Panc1 (cell line): ENCODE measurements at regions not wholly inside any gene's neighbourhood (a gene's known extent, or its start where the extent isn't known, plus 50 kb on each side); places are given as distances from the start of the nearest gene placed in this dataset.

Source experiments
- ATAC-seq: fragments of 200-7000 bp; cut with Tn5 transposase; 2 replicates; pipeline ENCODE4 v1.9.1; 2020; ENCODE audit warnings: mild to moderate bottlenecking, moderate library complexity
- BruUV-seq: library from RNA; stranded (reverse); fragments of 400-500 nt; replicated peaks from 2 replicates; lab custom pipeline; 2021; lab: Mats Ljungman, UMichigan
- CTCF ChIA-PET: fragments of 300-600 bp; sonication (Branson Sonifier 250); formaldehyde crosslinking; loops from one replicate; lab custom pipeline; 2022; ENCODE audit warnings: antibody characterized with exemption; lab: Charles Lee
- POLR2A ChIA-PET: fragments of 300-600 bp; sonication (Branson Sonifier 250); formaldehyde crosslinking; loops from one replicate; lab custom pipeline; 2022; ENCODE audit warnings: antibody characterized with exemption; lab: Charles Lee
- DNase-seq: peaks from one replicate; pipeline ENCODE4 v3.0.0-alpha.2; 2010; ENCODE audit warnings: low read depth, low spot score
- H3K27ac ChIP-seq: 2 replicates; pipeline ENCODE4 v1.5.1; 2011; ENCODE audit warnings: mild to moderate bottlenecking, low read length, inconsistent platforms
- H3K27me3 ChIP-seq: fragments of 200-500 bp; sonication (Bioruptor generic); 2 replicates; pipeline ENCODE4 v1.6.0; 2014; ENCODE audit warnings: low read length, inconsistent platforms; ENCODE audit not compliant: control insufficient read depth, insufficient read depth
- H3K36me3 ChIP-seq: fragments of 200-500 bp; sonication (Bioruptor generic); 2 replicates; pipeline ENCODE4 v1.5.1; 2014; ENCODE audit warnings: inconsistent platforms, mild to moderate bottlenecking, low read length, moderate library complexity; ENCODE audit not compliant: control insufficient read depth, insufficient read depth
- H3K4me1 ChIP-seq: 2 replicates; pipeline ENCODE4 v1.5.1; 2011; ENCODE audit warnings: inconsistent platforms, mild to moderate bottlenecking, low read length, moderate library complexity; ENCODE audit not compliant: control insufficient read depth, insufficient read depth
- H3K4me3 ChIP-seq, 2 experiments: 2 replicates each; pipeline ENCODE4 v1.5.1; 2011 to 2012; ENCODE audit warnings: low read depth in 2 of 2, low read length in 2 of 2, mild to moderate bottlenecking in 2 of 2, inconsistent platforms in 1 of 2, moderate library complexity in 1 of 2
- H3K9me3 ChIP-seq: fragments of 200-500 bp; sonication (Bioruptor generic); 2 replicates; pipeline ENCODE4 v1.5.1; 2014; ENCODE audit warnings: low read depth, mild to moderate bottlenecking, inconsistent platforms, low read length, moderate library complexity; ENCODE audit not compliant: control insufficient read depth, insufficient read depth
- POLR2AphosphoS5 ChIP-seq: IDR thresholded peaks from 2 replicates; pipeline ENCODE4 v1.6.1; 2012; ENCODE audit warnings: mild to moderate bottlenecking, low read depth, low read length, moderate library complexity
- SIN3A ChIP-seq: IDR thresholded peaks from 2 replicates; pipeline ENCODE4 v1.6.1; 2012; ENCODE audit warnings: low read depth, mild to moderate bottlenecking, low read length, moderate library complexity, borderline replicate concordance; ENCODE audit not compliant: insufficient read depth
- TCF7L2 ChIP-seq: IDR thresholded peaks from 2 replicates; pipeline ENCODE4 v1.6.1; 2011; ENCODE audit warnings: mild to moderate bottlenecking, low read depth, low read length, inconsistent platforms
- in situ Hi-C: cut with HindIII; loops from 2 replicates; pipeline ENCODE4 v1.10.0; 2016; ENCODE audit warnings: low sequenced_read_pairs, low pct_unique_long_range_greater_than_20kb
- intact Hi-C: fragments of 100-400 bp; cut with micrococcal nuclease; formaldehyde crosslinking; loops from one replicate; pipeline ENCODE4 v1.10.0; 2022; ENCODE audit not compliant: unreplicated experiment
- TF ChIP-seq, protein P1 (sequence below), 2 experiments: IDR thresholded peaks; 2 replicates each; pipeline ENCODE4 v1.6.1; 2011 to 2012; ENCODE audit warnings: low read depth in 2 of 2, control low read depth in 1 of 2, low read length in 1 of 2, mild to moderate bottlenecking in 1 of 2, moderate library complexity in 1 of 2; ENCODE audit not compliant: insufficient read depth in 1 of 2
- TF ChIP-seq, protein P2 (sequence below): fragments of 450-650 bp; IDR thresholded peaks from 2 replicates; pipeline ENCODE4 v1.5.1; 2017; ENCODE audit warnings: mild to moderate bottlenecking

DNA sequence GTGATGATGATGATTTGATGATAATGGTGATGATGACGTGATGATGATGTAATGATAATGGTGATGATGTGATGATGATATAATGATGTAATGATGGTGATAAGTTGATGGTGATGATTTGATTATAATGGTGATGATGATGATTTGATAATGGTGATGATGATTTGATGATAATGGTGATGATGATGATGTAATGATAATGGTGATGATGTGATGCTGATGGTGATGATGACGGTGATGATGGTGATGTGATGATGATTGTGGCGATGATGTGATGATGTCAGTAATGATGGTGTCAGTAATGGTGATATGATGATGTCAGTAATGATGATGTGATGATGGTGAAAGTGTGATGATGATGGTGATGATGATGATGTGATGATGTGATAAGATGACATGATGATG, 613.4 kb downstream of the AACS start:
- Histone ChIP-seq H3K36me3 (no peaks in the 10 kb centered on the region), H3K27me3 (no peaks in the 10 kb centered on the region), H3K4me1 (no peaks in the 10 kb centered on the region), H3K9me3 (no peaks in the 10 kb centered on the region), H3K4me3 (no peak overlapping the region), H3K27ac (no peak overlapping the region)
- intact Hi-C loops, result no loop called here
- no TSS peak for BruUV-seq
- CTCF ChIA-PET, result no interaction called here
- POLR2A ChIA-PET, result no interaction called here
- no peak for ATAC-seq
- TF ChIP-seq, protein P1, sequence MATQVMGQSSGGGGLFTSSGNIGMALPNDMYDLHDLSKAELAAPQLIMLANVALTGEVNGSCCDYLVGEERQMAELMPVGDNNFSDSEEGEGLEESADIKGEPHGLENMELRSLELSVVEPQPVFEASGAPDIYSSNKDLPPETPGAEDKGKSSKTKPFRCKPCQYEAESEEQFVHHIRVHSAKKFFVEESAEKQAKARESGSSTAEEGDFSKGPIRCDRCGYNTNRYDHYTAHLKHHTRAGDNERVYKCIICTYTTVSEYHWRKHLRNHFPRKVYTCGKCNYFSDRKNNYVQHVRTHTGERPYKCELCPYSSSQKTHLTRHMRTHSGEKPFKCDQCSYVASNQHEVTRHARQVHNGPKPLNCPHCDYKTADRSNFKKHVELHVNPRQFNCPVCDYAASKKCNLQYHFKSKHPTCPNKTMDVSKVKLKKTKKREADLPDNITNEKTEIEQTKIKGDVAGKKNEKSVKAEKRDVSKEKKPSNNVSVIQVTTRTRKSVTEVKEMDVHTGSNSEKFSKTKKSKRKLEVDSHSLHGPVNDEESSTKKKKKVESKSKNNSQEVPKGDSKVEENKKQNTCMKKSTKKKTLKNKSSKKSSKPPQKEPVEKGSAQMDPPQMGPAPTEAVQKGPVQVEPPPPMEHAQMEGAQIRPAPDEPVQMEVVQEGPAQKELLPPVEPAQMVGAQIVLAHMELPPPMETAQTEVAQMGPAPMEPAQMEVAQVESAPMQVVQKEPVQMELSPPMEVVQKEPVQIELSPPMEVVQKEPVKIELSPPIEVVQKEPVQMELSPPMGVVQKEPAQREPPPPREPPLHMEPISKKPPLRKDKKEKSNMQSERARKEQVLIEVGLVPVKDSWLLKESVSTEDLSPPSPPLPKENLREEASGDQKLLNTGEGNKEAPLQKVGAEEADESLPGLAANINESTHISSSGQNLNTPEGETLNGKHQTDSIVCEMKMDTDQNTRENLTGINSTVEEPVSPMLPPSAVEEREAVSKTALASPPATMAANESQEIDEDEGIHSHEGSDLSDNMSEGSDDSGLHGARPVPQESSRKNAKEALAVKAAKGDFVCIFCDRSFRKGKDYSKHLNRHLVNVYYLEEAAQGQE (IDR thresholded peaks at IDR 0.05; ENCODE audit: insufficient read depth in 1 of 2, low read depth in 2 of 2, low read length in 1 of 2), result no peak
- TF ChIP-seq SIN3A, result no peak
- TF ChIP-seq, protein P2, sequence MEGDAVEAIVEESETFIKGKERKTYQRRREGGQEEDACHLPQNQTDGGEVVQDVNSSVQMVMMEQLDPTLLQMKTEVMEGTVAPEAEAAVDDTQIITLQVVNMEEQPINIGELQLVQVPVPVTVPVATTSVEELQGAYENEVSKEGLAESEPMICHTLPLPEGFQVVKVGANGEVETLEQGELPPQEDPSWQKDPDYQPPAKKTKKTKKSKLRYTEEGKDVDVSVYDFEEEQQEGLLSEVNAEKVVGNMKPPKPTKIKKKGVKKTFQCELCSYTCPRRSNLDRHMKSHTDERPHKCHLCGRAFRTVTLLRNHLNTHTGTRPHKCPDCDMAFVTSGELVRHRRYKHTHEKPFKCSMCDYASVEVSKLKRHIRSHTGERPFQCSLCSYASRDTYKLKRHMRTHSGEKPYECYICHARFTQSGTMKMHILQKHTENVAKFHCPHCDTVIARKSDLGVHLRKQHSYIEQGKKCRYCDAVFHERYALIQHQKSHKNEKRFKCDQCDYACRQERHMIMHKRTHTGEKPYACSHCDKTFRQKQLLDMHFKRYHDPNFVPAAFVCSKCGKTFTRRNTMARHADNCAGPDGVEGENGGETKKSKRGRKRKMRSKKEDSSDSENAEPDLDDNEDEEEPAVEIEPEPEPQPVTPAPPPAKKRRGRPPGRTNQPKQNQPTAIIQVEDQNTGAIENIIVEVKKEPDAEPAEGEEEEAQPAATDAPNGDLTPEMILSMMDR, result no peak
- no peak for TF ChIP-seq POLR2AphosphoS5
- TF ChIP-seq TCF7L2, result no peak
- no peak for DNase-seq
- in situ Hi-C loops, result no loop called here

DNA sequence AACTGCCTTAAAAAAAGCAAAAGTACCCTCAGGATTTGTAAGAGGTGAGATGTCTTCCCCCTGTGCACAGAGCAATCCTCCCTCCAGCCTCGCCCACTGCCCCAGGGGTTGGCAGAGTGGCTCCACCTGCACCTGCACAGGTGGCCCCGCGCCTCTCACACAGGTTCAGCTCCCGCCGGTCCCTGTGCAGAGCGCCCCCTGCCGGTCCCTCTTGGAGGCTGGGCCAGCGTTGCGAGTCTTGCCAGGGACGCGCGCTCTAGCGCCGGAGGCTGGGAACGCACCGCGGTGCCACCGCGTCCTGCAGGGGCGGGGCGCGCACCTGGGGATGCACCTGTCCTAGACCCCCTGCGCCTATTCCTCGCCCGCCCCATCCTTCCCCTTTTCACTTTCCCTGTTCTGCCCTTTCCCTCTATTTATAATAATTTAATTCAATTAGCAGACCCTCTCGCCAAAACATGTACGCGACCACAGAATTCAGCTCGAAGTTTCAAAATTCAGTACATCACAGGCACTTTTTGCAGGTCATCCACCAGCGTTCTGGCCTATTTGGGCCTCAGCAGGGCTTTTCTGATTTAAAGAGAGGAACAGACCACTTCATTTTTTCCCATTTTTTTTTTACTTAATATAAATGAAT, 618.6 kb downstream of the AACS start:
- in situ Hi-C loops (no loop called here), intact Hi-C loops (no loop called here)
- H3K4me1 ChIP-seq, result no peaks in the 10 kb centered on the region
- POLR2A ChIA-PET, result interaction anchor here (0.5 kb wide), 1 partner anchor 10 kb away, joined by 5 read pairs; no protein-coding TSS in a partner anchor
- TF ChIP-seq POLR2AphosphoS5 (no peak), TCF7L2 (no peak), SIN3A (no peak)
- TF ChIP-seq, protein P2, result peak; percentile 50; the same call in 1 of the 2 replicates
- TF ChIP-seq, protein P1 (IDR thresholded peaks at IDR 0.05; ENCODE audit: insufficient read depth in 1 of 2, low read depth in 2 of 2, low read length in 1 of 2), result no peak
- H3K27me3 ChIP-seq, result no peaks in the 10 kb centered on the region
- CTCF ChIA-PET, result no interaction called here
- no peak for DNase-seq
- H3K36me3 ChIP-seq, result no peaks in the 10 kb centered on the region
- H3K4me3 ChIP-seq, result no peak overlapping the region
- H3K9me3 ChIP-seq, result no peaks in the 10 kb centered on the region
- ATAC-seq, result no peak
- H3K27ac ChIP-seq, result no peak overlapping the region
- BruUV-seq, result no TSS peak
